ENCODE measurements at regions not wholly inside any gene's neighbourhood (a gene's known extent, or its start where the extent isn't known, plus 50 kb on each side); places are given as distances from the start of the nearest gene placed in this dataset.

DNA sequence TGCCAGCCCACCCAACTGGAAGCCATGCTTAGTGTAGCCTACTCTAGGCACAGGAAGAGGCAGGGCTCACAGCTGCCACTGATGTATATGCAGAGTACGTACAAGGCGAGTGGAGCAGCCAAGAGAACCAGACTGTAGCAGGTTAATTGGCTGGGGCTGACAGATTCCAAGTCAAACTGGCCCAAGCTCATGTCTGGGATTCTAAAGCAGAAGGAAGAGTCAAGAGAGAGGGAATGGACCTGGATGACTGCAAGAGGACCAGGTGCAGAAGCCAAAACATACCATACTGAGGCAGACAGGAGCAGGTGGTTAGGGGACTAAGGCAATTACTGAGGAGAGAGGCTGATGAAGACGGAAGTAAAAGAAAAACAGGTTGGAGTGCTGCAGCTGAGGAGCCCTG, 51.3 kb upstream of the LRRN2 start:
- no peak for DNase-seq (ENCODE audit: extremely low spot score)
- Histone ChIP-seq H3K4me3 (ENCODE audit: low read depth, low read length) (no peak overlapping the region), H3K4me1 (ENCODE audit: insufficient read depth) (no peaks in the 10 kb centered on the region), H3K36me3 (ENCODE audit: insufficient read depth) (no peaks in the 10 kb centered on the region), H3K27ac (ENCODE audit: low read depth) (no peak overlapping the region)
- 57% methylated on average over 3 of the region's 3 CpGs for WGBS

DNA sequence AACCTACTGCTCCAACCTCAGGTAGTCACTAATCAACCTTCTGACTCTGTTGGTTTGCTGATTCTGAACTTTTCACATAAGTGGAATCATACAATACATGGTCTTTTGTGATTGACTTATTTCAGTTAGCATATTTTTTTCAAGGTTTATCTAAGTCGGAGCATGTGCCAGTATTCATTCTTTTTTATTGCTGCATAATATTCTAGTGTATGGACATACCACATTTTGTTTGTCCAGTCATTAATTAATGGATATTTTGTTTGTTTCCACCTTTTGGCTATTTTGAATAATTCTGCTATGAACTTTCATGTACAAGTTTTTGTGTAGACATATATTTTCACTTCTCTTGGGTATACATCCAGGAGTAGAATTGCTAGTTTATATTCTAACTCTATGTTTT, 53.0 kb upstream of the LRRN2 start:
- Histone ChIP-seq H3K36me3 (ENCODE audit: insufficient read depth) (no peaks in the 10 kb centered on the region), H3K4me3 (ENCODE audit: low read depth, low read length) (no peak overlapping the region), H3K27ac (ENCODE audit: low read depth) (no peak overlapping the region), H3K4me1 (ENCODE audit: insufficient read depth) (no peaks in the 10 kb centered on the region)
- DNase-seq (ENCODE audit: extremely low spot score): no peak
- 92% methylated on average over 1 of the region's 1 CpG for WGBS

DNA sequence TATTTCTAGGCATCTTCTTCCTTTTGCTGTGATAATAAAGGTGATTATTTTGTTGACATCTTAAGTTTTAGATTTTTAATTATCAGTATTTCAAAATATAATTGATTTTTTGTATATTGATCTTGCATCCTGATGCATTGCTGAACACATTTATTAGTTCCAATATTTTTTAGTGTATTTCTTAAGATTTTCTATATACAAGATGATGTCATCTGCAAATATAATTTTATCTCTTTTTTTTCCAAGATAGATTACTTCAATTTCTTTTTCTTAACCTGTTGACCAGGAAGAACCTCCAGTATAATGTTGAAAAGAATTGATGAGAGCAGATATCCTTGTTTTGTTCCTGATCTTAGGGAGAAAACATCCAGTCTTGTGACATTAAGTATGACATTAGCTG, 54.8 kb upstream of the LRRN2 start:
- H3K36me3 ChIP-seq (ENCODE audit: insufficient read depth): no peaks in the 10 kb centered on the region
- DNase-seq (ENCODE audit: extremely low spot score): no peak
- no peaks in the 10 kb centered on the region for H3K4me1 ChIP-seq (ENCODE audit: insufficient read depth)
- H3K4me3 ChIP-seq (ENCODE audit: low read depth, low read length): no peak overlapping the region
- no peak overlapping the region for H3K27ac ChIP-seq (ENCODE audit: low read depth)

DNA sequence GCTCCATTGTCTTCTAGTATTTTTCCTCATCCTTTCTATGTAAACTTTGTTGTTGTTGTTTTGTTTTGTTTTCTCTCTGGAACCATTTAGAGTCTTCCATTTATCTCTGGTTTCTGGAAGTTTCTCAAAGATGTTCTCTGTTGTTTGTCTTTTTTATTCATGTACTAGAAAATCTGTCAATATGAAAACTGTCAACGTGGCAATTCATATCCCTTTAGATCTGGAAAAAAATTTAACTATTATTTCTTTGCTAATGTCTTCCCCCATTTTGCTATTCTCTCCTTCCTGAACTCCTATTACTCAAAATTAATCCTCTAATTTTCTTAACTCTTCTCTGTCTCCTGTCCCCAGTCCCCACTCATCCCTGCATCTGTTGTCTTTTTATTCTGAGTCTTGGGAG, 55.9 kb upstream of the LRRN2 start:
- DNase-seq (ENCODE audit: extremely low spot score): no peak
- 79% methylated on average over 1 of the region's 1 CpG for WGBS
- no peaks in the 10 kb centered on the region for H3K36me3 ChIP-seq (ENCODE audit: insufficient read depth)
- H3K27ac ChIP-seq (ENCODE audit: low read depth): no peak overlapping the region
- no peak overlapping the region for H3K4me3 ChIP-seq (ENCODE audit: low read depth, low read length)
- no peaks in the 10 kb centered on the region for H3K4me1 ChIP-seq (ENCODE audit: insufficient read depth)

DNA sequence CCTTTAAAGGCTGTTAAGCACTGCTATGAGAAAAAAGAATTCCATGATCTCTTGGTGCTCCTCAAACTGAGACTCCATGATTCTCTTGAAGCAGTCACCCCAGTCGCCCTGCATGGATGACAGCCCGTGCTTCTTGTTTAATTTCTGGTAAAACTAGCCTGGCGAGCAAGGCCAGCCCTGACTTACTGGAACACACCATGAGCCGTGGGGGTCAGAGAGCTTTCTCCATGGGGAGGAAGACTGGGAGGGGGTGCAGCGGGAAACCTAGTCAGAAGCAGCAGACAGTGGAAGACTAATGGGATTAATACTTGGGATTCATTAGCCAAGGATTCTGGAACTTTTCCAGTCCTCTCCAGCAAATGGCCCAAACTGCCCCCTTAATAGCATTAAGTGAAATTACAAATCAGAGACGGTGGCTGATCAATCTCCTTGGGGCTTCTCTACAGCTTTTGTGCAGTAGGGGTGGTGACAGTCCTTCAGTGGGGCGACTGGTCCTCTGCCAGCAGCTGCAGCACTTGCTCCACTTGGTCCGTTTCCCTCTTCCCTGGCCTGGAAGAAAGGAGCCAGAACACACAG, 57.2 kb upstream of the LRRN2 start:
- Histone ChIP-seq H3K4me1 (ENCODE audit: insufficient read depth) (no peaks in the 10 kb centered on the region), H3K36me3 (ENCODE audit: insufficient read depth) (no peaks in the 10 kb centered on the region), H3K27ac (ENCODE audit: low read depth) (no peak overlapping the region), H3K4me3 (ENCODE audit: low read depth, low read length) (no peak overlapping the region)
- no peak for DNase-seq (ENCODE audit: extremely low spot score)
- WGBS: 80% methylated on average over 8 of the region's 8 CpGs

DNA sequence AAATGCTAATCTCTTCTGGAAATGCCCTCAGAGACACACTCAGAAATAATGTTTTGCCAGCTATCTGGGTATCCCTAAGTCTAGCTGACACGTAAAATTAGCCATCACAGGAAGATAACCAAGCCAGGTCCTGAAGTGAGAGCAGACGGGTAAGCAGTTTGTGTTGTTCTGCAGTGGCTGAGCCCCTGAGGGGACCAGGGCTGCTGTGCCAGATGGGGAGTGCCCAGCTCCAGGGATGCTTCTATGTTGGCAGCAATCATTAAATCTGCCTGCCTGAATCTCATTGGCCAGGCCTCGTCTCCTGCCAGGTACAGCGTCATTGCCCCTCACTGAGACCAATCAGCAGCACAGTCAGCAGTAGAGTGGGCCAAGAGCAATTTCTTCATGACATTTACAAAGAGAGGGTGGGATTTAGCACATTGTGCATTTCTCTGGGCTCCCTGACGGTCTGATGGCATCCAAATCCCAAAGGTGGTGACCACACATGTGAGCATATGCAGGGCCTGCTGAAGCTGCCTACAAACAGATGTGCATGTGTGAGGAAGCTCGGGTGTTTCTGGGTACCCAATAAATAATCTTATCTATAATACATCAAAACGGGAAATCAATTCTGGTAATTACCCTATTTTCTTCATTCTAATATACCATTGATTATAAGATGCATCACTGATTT, 58.7 kb upstream of the LRRN2 start:
- no peak overlapping the region for H3K27ac ChIP-seq (ENCODE audit: low read depth)
- H3K4me3 ChIP-seq (ENCODE audit: low read depth, low read length): no peak overlapping the region
- DNase-seq (ENCODE audit: extremely low spot score): no peak
- H3K36me3 ChIP-seq (ENCODE audit: insufficient read depth): no peaks in the 10 kb centered on the region
- WGBS: 80% methylated on average over 7 of the region's 7 CpGs
- no peaks in the 10 kb centered on the region for H3K4me1 ChIP-seq (ENCODE audit: insufficient read depth)

DNA sequence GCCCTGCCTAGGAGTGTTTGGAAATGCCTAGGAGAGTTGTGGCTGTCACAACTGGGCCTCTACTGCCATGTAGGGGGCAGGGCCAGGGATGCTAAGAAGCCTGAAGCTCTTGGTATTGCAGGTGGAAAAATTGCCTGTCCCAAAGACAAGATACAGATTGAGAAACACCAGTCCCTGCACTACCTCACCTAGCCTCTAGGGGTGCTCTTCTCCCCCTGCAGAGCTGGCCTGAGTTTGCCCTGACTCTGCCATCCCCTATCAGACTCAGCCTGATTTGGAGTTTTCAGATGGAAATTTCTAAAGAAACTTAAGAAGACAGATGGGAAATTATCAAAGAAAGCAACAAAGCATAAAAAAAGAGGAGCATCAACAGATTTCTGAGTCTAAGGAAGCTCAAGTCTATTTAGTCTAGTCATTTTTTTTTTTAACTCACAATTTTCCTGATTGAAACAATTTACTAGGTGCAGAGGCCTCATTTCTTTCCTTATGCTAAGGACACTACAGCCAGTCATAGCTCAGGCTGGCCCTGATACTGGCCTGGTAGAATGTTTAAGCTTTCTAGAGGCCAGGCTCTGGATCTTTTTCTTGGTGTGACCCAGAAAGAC, 61.4 kb upstream of the LRRN2 start:
- H3K36me3 ChIP-seq (ENCODE audit: insufficient read depth): no peaks in the 10 kb centered on the region
- no peak for DNase-seq (ENCODE audit: extremely low spot score)
- no peak overlapping the region for H3K27ac ChIP-seq (ENCODE audit: low read depth)
- H3K4me3 ChIP-seq (ENCODE audit: low read depth, low read length): no peak overlapping the region
- no peaks in the 10 kb centered on the region for H3K4me1 ChIP-seq (ENCODE audit: insufficient read depth)

DNA sequence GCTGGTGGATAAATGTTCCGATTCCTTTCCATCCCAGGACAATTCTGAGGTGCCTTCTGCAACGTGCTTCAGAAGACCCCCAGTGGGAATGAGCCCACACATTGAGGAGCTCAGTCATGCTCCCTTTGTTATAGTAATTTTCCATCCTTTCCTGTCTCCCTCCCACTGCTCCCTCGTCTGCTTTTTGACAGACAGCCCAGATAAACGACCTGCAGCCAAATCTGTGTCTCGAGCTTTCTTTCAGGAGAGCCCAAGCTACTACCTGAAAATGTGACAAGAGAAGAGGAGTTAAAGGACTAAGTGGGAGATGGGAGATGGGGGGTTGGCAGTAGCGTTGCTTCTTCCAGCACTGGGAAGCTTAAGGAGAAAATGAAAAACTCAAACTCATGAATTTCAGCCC, 65.9 kb upstream of the LRRN2 start:
- no peak for DNase-seq (ENCODE audit: extremely low spot score)
- Histone ChIP-seq H3K4me3 (ENCODE audit: low read depth, low read length) (no peak overlapping the region), H3K36me3 (ENCODE audit: insufficient read depth) (no peaks in the 10 kb centered on the region), H3K27ac (ENCODE audit: low read depth) (no peak overlapping the region), H3K4me1 (ENCODE audit: insufficient read depth) (no peaks in the 10 kb centered on the region)
- WGBS: 49% methylated on average over 6 of the region's 6 CpGs

DNA sequence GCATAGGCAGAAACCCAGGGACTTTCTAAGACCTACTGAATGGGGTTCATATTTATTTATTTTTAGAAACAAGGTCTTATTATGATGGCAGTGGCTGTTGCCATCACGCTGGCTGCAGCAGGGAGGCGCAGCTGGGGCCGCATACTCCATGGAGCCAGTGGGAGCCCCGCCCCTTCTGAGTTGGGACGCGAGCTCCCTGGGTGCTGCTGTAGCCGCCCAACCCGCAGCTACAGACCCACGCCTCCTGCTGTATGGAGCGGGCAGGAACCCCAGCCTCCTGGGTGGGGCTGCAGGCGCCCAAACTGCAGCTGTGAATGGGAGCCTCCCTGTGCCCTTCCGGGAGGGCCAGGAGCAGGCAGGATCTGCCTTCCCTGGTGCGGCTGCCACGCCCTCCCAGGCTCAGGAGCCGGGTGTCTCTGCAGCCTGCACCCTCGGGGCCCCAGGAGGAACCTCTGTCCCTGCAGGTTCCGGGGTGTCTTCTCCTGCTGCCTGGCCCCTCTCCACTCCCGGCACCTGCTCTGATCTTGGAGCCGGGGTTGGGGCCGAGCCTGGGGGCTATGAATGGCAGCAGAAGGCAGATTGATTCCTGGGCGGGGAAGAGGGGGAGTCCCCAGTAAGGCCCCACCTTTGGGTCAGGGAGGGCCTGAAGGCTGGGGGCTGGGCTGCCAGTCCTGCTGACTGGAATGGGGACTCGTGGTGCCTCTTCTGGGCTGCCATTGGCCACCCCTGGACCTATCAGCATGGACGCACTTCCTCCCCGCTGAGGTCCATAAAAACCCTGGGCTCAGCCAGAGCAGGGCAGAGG, 66.5 kb upstream of the LRRN2 start:
- DNase-seq (ENCODE audit: extremely low spot score): no peak
- Histone ChIP-seq H3K27ac (ENCODE audit: low read depth) (no peak overlapping the region), H3K36me3 (ENCODE audit: insufficient read depth) (no peaks in the 10 kb centered on the region), H3K4me3 (ENCODE audit: low read depth, low read length) (no peak overlapping the region), H3K4me1 (ENCODE audit: insufficient read depth) (no peaks in the 10 kb centered on the region)
- 83% methylated on average over 24 of the region's 24 CpGs for WGBS

DNA sequence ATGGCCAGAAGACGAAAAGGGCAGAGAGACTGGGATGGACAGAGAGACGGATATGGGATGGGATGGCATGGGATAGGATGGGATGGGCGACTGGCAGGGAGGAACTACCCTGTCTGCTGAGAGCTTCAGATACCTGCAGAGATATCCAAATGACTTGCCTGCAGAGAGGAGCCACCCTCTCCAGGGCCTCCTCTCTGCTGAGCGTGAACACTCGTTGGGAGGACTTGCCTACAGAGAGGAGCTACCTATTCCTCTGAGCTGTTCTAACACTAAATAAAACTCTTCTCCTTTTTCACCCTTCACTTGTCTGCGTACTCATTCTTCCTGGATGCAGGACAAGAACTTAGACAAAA, 67.1 kb upstream of the LRRN2 start:
- Histone ChIP-seq H3K4me1 (ENCODE audit: insufficient read depth) (no peaks in the 10 kb centered on the region), H3K36me3 (ENCODE audit: insufficient read depth) (no peaks in the 10 kb centered on the region), H3K27ac (ENCODE audit: low read depth) (no peak overlapping the region), H3K4me3 (ENCODE audit: low read depth, low read length) (no peak overlapping the region)
- WGBS: 87% methylated on average over 6 of the region's 6 CpGs
- no peak for DNase-seq (ENCODE audit: extremely low spot score)

DNA sequence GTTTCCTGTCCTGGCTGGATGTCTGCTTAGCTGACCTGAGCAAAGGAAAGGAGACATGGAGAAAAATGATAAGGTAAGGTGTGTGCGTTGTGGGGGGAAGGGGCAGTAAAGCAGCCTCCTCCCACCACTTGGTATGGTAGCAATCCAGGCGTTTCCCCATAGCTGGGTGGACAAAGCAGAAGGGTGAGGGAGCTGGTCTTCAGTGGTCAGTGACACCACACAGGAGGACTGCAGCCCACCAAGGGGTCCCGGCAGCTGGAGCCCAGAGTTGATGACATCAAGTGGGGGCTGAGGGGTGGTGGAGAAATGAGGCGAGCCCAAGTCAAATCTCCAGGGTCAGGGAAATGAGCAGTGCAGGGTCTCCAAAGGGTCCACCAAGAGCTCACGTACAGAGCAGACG, 69.3 kb upstream of the LRRN2 start:
- Histone ChIP-seq H3K4me1 (ENCODE audit: insufficient read depth) (no peaks in the 10 kb centered on the region), H3K4me3 (ENCODE audit: low read depth, low read length) (no peak overlapping the region), H3K27ac (ENCODE audit: low read depth) (no peak overlapping the region), H3K36me3 (ENCODE audit: insufficient read depth) (no peaks in the 10 kb centered on the region)
- DNase-seq (ENCODE audit: extremely low spot score): no peak
- 88% methylated on average over 6 of the region's 6 CpGs for WGBS

DNA sequence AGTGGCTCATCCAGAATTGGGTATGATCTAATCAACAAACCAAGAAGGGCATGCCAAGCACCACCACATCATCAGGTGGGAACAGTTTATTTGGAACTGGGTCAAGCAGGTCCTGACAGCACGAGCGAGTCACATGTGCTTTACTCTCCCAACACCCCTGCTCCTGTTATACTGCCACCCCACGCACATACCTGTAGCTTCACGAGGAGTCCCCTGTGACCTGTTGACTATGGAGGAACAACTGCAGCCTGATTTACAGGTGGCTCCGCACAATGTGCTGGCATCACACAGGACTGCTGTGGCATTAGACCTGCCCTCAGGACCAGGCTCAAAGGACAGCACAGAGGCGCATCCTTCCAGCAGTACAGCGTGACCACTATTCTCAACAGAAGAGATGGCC, 70.8 kb upstream of the LRRN2 start:
- Histone ChIP-seq H3K27ac (ENCODE audit: low read depth) (no peak overlapping the region), H3K36me3 (ENCODE audit: insufficient read depth) (no peaks in the 10 kb centered on the region), H3K4me3 (ENCODE audit: low read depth, low read length) (no peak overlapping the region), H3K4me1 (ENCODE audit: insufficient read depth) (no peaks in the 10 kb centered on the region)
- no peak for DNase-seq (ENCODE audit: extremely low spot score)
- 96% methylated on average over 7 of the region's 7 CpGs for WGBS

DNA sequence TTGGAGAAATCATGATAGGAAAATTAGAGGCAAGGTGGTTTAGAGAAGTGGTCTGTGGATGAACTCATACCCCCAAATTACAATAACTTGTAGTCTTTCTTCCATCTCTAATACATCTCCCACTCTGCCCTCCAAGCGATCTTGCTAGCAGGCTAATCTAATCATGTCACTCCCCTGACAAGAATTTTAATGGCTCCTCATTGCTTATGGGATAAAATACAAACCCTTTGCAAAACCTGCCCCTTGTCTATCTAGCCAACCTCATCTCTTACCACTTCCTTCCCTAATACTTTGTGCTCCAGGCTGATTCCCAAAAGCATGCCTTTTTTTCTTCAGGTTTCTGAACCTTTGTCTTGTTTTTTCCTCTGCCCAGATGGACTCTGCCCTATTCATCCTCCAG, 71.3 kb upstream of the LRRN2 start:
- Histone ChIP-seq H3K4me3 (ENCODE audit: low read depth, low read length) (no peak overlapping the region), H3K27ac (ENCODE audit: low read depth) (no peak overlapping the region), H3K36me3 (ENCODE audit: insufficient read depth) (no peaks in the 10 kb centered on the region), H3K4me1 (ENCODE audit: insufficient read depth) (no peaks in the 10 kb centered on the region)
- DNase-seq (ENCODE audit: extremely low spot score): no peak
- WGBS: 57% methylated on average over 1 of the region's 1 CpG

DNA sequence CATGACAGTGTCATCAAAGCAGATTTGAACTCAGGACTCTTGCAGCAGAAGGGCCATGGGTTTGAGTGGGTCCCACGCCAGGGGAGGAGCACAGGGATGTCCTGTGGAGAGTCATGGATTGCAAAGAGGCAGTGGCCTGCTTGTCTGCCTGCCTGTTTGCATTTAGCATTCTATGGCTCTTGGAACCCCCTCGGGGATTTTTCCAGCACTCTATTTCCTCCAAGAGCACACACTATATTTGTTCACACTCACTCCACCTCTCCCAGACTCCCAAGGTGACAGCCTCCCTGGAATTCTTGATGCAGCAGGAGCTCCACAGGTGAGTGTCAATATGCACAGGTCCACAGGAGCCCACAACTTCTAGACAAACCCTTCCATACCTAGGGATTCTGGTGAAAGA, 73.1 kb upstream of the LRRN2 start:
- no peaks in the 10 kb centered on the region for H3K36me3 ChIP-seq (ENCODE audit: insufficient read depth)
- no peak overlapping the region for H3K4me3 ChIP-seq (ENCODE audit: low read depth, low read length)
- no peaks in the 10 kb centered on the region for H3K4me1 ChIP-seq (ENCODE audit: insufficient read depth)
- WGBS: 69% methylated on average over 2 of the region's 2 CpGs
- H3K27ac ChIP-seq (ENCODE audit: low read depth): no peak overlapping the region
- no peak for DNase-seq (ENCODE audit: extremely low spot score)

Measured in urinary bladder (tissue), 3 donors.